Panc1 (cell line): ENCODE measurements at regions not wholly inside any gene's neighbourhood (a gene's known extent, or its start where the extent isn't known, plus 50 kb on each side); places are given as distances from the start of the nearest gene placed in this dataset.

Experiments used
- ATAC-seq: fragments of 200-7000 bp; cut with Tn5 transposase; 2 replicates; pipeline ENCODE4 v1.9.1; 2020; ENCODE audit warnings: mild to moderate bottlenecking, moderate library complexity
- BruUV-seq: library from RNA; stranded (reverse); fragments of 400-500 nt; replicated peaks from 2 replicates; lab custom pipeline; 2021; lab: Mats Ljungman, UMichigan
- CTCF ChIA-PET: fragments of 300-600 bp; sonication (Branson Sonifier 250); formaldehyde crosslinking; loops from one replicate; lab custom pipeline; 2022; ENCODE audit warnings: antibody characterized with exemption; lab: Charles Lee
- POLR2A ChIA-PET: fragments of 300-600 bp; sonication (Branson Sonifier 250); formaldehyde crosslinking; loops from one replicate; lab custom pipeline; 2022; ENCODE audit warnings: antibody characterized with exemption; lab: Charles Lee
- DNase-seq: peaks from one replicate; pipeline ENCODE4 v3.0.0-alpha.2; 2010; ENCODE audit warnings: low read depth, low spot score
- H3K27ac ChIP-seq: 2 replicates; pipeline ENCODE4 v1.5.1; 2011; ENCODE audit warnings: mild to moderate bottlenecking, low read length, inconsistent platforms
- H3K27me3 ChIP-seq: fragments of 200-500 bp; sonication (Bioruptor generic); 2 replicates; pipeline ENCODE4 v1.6.0; 2014; ENCODE audit warnings: low read length, inconsistent platforms; ENCODE audit not compliant: control insufficient read depth, insufficient read depth
- H3K36me3 ChIP-seq: fragments of 200-500 bp; sonication (Bioruptor generic); 2 replicates; pipeline ENCODE4 v1.5.1; 2014; ENCODE audit warnings: inconsistent platforms, mild to moderate bottlenecking, low read length, moderate library complexity; ENCODE audit not compliant: control insufficient read depth, insufficient read depth
- H3K4me1 ChIP-seq: 2 replicates; pipeline ENCODE4 v1.5.1; 2011; ENCODE audit warnings: inconsistent platforms, mild to moderate bottlenecking, low read length, moderate library complexity; ENCODE audit not compliant: control insufficient read depth, insufficient read depth
- H3K4me3 ChIP-seq, 2 experiments: 2 replicates each; pipeline ENCODE4 v1.5.1; 2011 to 2012; ENCODE audit warnings: low read depth in 2 of 2, low read length in 2 of 2, mild to moderate bottlenecking in 2 of 2, inconsistent platforms in 1 of 2, moderate library complexity in 1 of 2
- H3K9me3 ChIP-seq: fragments of 200-500 bp; sonication (Bioruptor generic); 2 replicates; pipeline ENCODE4 v1.5.1; 2014; ENCODE audit warnings: low read depth, mild to moderate bottlenecking, inconsistent platforms, low read length, moderate library complexity; ENCODE audit not compliant: control insufficient read depth, insufficient read depth
- POLR2AphosphoS5 ChIP-seq: IDR thresholded peaks from 2 replicates; pipeline ENCODE4 v1.6.1; 2012; ENCODE audit warnings: mild to moderate bottlenecking, low read depth, low read length, moderate library complexity
- REST ChIP-seq, 2 experiments: IDR thresholded peaks; 2 replicates each; pipeline ENCODE4 v1.6.1; 2011 to 2012; ENCODE audit warnings: low read depth in 2 of 2, control low read depth in 1 of 2, low read length in 1 of 2, mild to moderate bottlenecking in 1 of 2, moderate library complexity in 1 of 2; ENCODE audit not compliant: insufficient read depth in 1 of 2
- SIN3A ChIP-seq: IDR thresholded peaks from 2 replicates; pipeline ENCODE4 v1.6.1; 2012; ENCODE audit warnings: low read depth, mild to moderate bottlenecking, low read length, moderate library complexity, borderline replicate concordance; ENCODE audit not compliant: insufficient read depth
- TCF7L2 ChIP-seq: IDR thresholded peaks from 2 replicates; pipeline ENCODE4 v1.6.1; 2011; ENCODE audit warnings: mild to moderate bottlenecking, low read depth, low read length, inconsistent platforms
- in situ Hi-C: cut with HindIII; loops from 2 replicates; pipeline ENCODE4 v1.10.0; 2016; ENCODE audit warnings: low sequenced_read_pairs, low pct_unique_long_range_greater_than_20kb
- intact Hi-C: fragments of 100-400 bp; cut with micrococcal nuclease; formaldehyde crosslinking; loops from one replicate; pipeline ENCODE4 v1.10.0; 2022; ENCODE audit not compliant: unreplicated experiment
- TF ChIP-seq, protein P1 (sequence below): fragments of 450-650 bp; IDR thresholded peaks from 2 replicates; pipeline ENCODE4 v1.5.1; 2017; ENCODE audit warnings: mild to moderate bottlenecking

GRCh38 chr20:51299413-51299812, 243.1 kb downstream of the NFATC2 start:
- Histone ChIP-seq H3K9me3 (no peaks in the 10 kb centered on the region; the same call in 1 of the 2 replicates), H3K27me3 (no peaks in the 10 kb centered on the region), H3K4me1 (no peaks in the 10 kb centered on the region), H3K36me3 (no peaks in the 10 kb centered on the region), H3K27ac (no peak overlapping the region), H3K4me3 (no peak overlapping the region)
- ChIA-PET CTCF (no interaction called here), POLR2A (no interaction called here)
- ATAC-seq (no peak), DNase-seq (no peak)
- in situ Hi-C loops (no loop called here), intact Hi-C loops (no loop called here)
- TF ChIP-seq, protein P1, sequence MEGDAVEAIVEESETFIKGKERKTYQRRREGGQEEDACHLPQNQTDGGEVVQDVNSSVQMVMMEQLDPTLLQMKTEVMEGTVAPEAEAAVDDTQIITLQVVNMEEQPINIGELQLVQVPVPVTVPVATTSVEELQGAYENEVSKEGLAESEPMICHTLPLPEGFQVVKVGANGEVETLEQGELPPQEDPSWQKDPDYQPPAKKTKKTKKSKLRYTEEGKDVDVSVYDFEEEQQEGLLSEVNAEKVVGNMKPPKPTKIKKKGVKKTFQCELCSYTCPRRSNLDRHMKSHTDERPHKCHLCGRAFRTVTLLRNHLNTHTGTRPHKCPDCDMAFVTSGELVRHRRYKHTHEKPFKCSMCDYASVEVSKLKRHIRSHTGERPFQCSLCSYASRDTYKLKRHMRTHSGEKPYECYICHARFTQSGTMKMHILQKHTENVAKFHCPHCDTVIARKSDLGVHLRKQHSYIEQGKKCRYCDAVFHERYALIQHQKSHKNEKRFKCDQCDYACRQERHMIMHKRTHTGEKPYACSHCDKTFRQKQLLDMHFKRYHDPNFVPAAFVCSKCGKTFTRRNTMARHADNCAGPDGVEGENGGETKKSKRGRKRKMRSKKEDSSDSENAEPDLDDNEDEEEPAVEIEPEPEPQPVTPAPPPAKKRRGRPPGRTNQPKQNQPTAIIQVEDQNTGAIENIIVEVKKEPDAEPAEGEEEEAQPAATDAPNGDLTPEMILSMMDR = no peak
- TF ChIP-seq REST (IDR thresholded peaks at IDR 0.05; ENCODE audit: insufficient read depth in 1 of 2, low read depth in 2 of 2, low read length in 1 of 2) = no peak
- no TSS peak for BruUV-seq

- in situ Hi-C loops = no loop called here
- ChIA-PET CTCF (no interaction called here), POLR2A (no interaction called here)
- no peaks in the 10 kb centered on the region for H3K27me3 ChIP-seq
- ATAC-seq (no peak), DNase-seq (no peak)
- no peaks in the 10 kb centered on the region; the same call in 1 of the 2 replicates for H3K9me3 ChIP-seq
- H3K4me3 ChIP-seq = no peak overlapping the region
- intact Hi-C loops = no loop called here
- H3K4me1 ChIP-seq = no peaks in the 10 kb centered on the region
- BruUV-seq = no TSS peak
- H3K36me3 ChIP-seq = no peaks in the 10 kb centered on the region
- H3K27ac ChIP-seq = no peak overlapping the region
- TF ChIP-seq REST (IDR thresholded peaks at IDR 0.05; ENCODE audit: insufficient read depth in 1 of 2, low read depth in 2 of 2, low read length in 1 of 2) = no peak
- no peak for TF ChIP-seq SIN3A
- no peak for TF ChIP-seq POLR2AphosphoS5
- no peak for TF ChIP-seq TCF7L2
- TF ChIP-seq, protein P1 = no peak
Measured at GRCh38 chr20:51298141-51298749, 244.3 kb downstream of the NFATC2 start.
